Body of pancreas (tissue), 4 donors: ENCODE measurements at regions not wholly inside any gene's neighbourhood (a gene's known extent, or its start where the extent isn't known, plus 50 kb on each side); places are given as distances from the start of the nearest gene placed in this dataset.

Experiments
- ATAC-seq: fragments of 150-250 bp; one replicate; pipeline ENCODE4 v1.9.1; 2016
- DNase-seq, 4 donors: peaks; one replicate each; pipeline ENCODE4 v3.0.0-alpha.2; 2019
- H3K27ac ChIP-seq, 4 donors: fragments of 200-600 bp; sonication (generic); 1 replicate in 3 of 4; 2 replicates in 1 of 4; pipeline versions ENCODE4 v1.5.1 to v1.6.1; 2016 to 2019; ENCODE audit warnings: mild to moderate bottlenecking in 1 of 4, mixed read lengths in 1 of 4, moderate library complexity in 1 of 4
- H3K27me3 ChIP-seq, 2 donors: fragments of 200-600 bp; sonication (generic); one replicate each; pipeline ENCODE4 v1.6.0; 2016; ENCODE audit warnings: mild to moderate bottlenecking in 1 of 2
- H3K36me3 ChIP-seq, 2 donors: fragments of 200-600 bp; sonication (generic); replicated peaks in 1 of 2; 2 replicates each; pipeline ENCODE4 v1.5.1; 2016; ENCODE audit warnings: low read depth in 2 of 2; ENCODE audit not compliant: insufficient read depth in 1 of 2
- H3K4me1 ChIP-seq: fragments of 200-600 bp; sonication (generic); one replicate; pipeline ENCODE4 v1.6.0; 2016
- H3K4me3 ChIP-seq, 2 donors: fragments of 200-600 bp; sonication (generic); 1 replicate in 1 of 2; 2 replicates in 1 of 2; pipeline ENCODE4 v1.5.1; 2016 to 2019
- H3K9me3 ChIP-seq, 3 donors: fragments of 200-600 bp; sonication (generic); 1 replicate in 2 of 3; 2 replicates in 1 of 3; pipeline ENCODE4 v1.5.1; 2016
- CTCF ChIP-seq, 7 experiments: fragments of 450-650 bp in 4 of 7; fragments of 200-600 bp in 3 of 7; sonication (generic) in 3 of 7; IDR thresholded peaks; one replicate each; pipeline ENCODE4 v1.5.1; 2016 to 2019; ENCODE audit warnings: antibody characterized with exemption in 7 of 7
- POLR2A ChIP-seq, 3 donors: fragments of 450-650 bp; IDR thresholded peaks; one replicate each; pipeline ENCODE4 v1.6.1; 2016; ENCODE audit warnings: antibody characterized with exemption in 3 of 3, mild to moderate bottlenecking in 2 of 3
- WGBS, 2 donors: methylation state at CpG; one replicate each; pipeline ENCODE4 v1.1.5; 2017; 5-methylcytosine and 5-hydroxymethylcytosine counted together
- intact Hi-C: fragments of 100-400 bp; cut with DNase I; formaldehyde crosslinking; loops from one replicate; pipeline ENCODE4 v1.15.1; 2023

- no peak for TF ChIP-seq CTCF (IDR thresholded peaks at IDR 0.05)
- TF ChIP-seq POLR2A (IDR thresholded peaks at IDR 0.05): no peak
- 32 to 43% methylated on average over 1 of the region's 1 CpG for WGBS, 2 donors
- Histone ChIP-seq H3K4me1 (no peaks in the 10 kb centered on the region), H3K27ac (no peak overlapping the region), H3K4me3 (no peak overlapping the region), H3K27me3 (no peaks in the 10 kb centered on the region), H3K9me3 (no peaks in the 10 kb centered on the region), H3K36me3 (no peaks in the 10 kb centered on the region)
- DNase-seq (no peak), ATAC-seq (no peak)
- intact Hi-C loops: no loop called here
Measured at GRCh38 chr15:38862099-38862498, 297.5 kb upstream of the RASGRP1 start.

GRCh38 chr15:38863381-38863780 lies 298.8 kb upstream of the RASGRP1 start:
- DNase-seq (no peak), ATAC-seq (no peak)
- H3K27me3 ChIP-seq: no peaks in the 10 kb centered on the region
- H3K27ac ChIP-seq: no peak overlapping the region
- no peaks in the 10 kb centered on the region for H3K9me3 ChIP-seq
- no peaks in the 10 kb centered on the region for H3K4me1 ChIP-seq
- H3K36me3 ChIP-seq: no peaks in the 10 kb centered on the region
- intact Hi-C loops: no loop called here
- no peak overlapping the region for H3K4me3 ChIP-seq
- WGBS, 2 donors: 73 to 74% methylated on average over 4 of the region's 4 CpGs
- TF ChIP-seq CTCF (IDR thresholded peaks at IDR 0.05): no peak
- no peak for TF ChIP-seq POLR2A (IDR thresholded peaks at IDR 0.05)

GRCh38 chr15:38864122-38864521 lies 299.5 kb upstream of the RASGRP1 start:
- no peaks in the 10 kb centered on the region for H3K36me3 ChIP-seq
- no peaks in the 10 kb centered on the region for H3K4me1 ChIP-seq
- intact Hi-C loops: no loop called here
- ATAC-seq (no peak), DNase-seq (no peak)
- H3K4me3 ChIP-seq: no peak overlapping the region
- H3K9me3 ChIP-seq: no peaks in the 10 kb centered on the region
- H3K27me3 ChIP-seq: no peaks in the 10 kb centered on the region
- H3K27ac ChIP-seq: no peak overlapping the region
- 75% methylated on average over 3 of the region's 3 CpGs for WGBS, 2 donors
- TF ChIP-seq POLR2A (IDR thresholded peaks at IDR 0.05) (no peak), CTCF (IDR thresholded peaks at IDR 0.05) (no peak)

- 46 to 59% methylated on average over 9 of the region's 9 CpGs for WGBS, 2 donors
- H3K4me1 ChIP-seq: no peaks in the 10 kb centered on the region
- DNase-seq (peak in 3 of 4 donors; percentile 24 to 59 (median 24)), ATAC-seq (peak; percentile 60)
- no peak overlapping the region for H3K27ac ChIP-seq
- H3K4me3 ChIP-seq: no peak overlapping the region
- TF ChIP-seq POLR2A (IDR thresholded peaks at IDR 0.05) (no peak), CTCF (IDR thresholded peaks at IDR 0.05) (no peak)
- H3K27me3 ChIP-seq: no peaks in the 10 kb centered on the region
- intact Hi-C loops: no loop called here
- no peaks in the 10 kb centered on the region for H3K9me3 ChIP-seq
- no peaks in the 10 kb centered on the region for H3K36me3 ChIP-seq
Measured at GRCh38 chr15:38864827-38865581, 300.4 kb upstream of the RASGRP1 start.

- intact Hi-C loops: no loop called here
- Histone ChIP-seq H3K27me3 (no peaks in the 10 kb centered on the region), H3K4me1 (no peaks in the 10 kb centered on the region), H3K36me3 (no peaks in the 10 kb centered on the region), H3K27ac (no peak overlapping the region), H3K9me3 (no peaks in the 10 kb centered on the region), H3K4me3 (no peak overlapping the region)
- DNase-seq (no peak), ATAC-seq (no peak)
- TF ChIP-seq CTCF (IDR thresholded peaks at IDR 0.05) (no peak), POLR2A (IDR thresholded peaks at IDR 0.05) (no peak)
- WGBS, 2 donors: 71 to 79% methylated on average over 7 of the region's 7 CpGs
Measured at GRCh38 chr15:38867556-38867955, 302.9 kb upstream of the RASGRP1 start.
